Esophagus squamous epithelium (tissue), 5 donors: ENCODE measurements at regions not wholly inside any gene's neighbourhood (a gene's known extent, or its start where the extent isn't known, plus 50 kb on each side); places are given as distances from the start of the nearest gene placed in this dataset.

Source experiments
- DNase-seq: peaks from one replicate; lab custom pipeline; 2025; lab: John Stamatoyannopoulos, UW
- H3K27ac ChIP-seq, 4 donors: fragments of 200-600 bp; sonication (generic); one replicate each; pipeline ENCODE4 v1.5.1; 2016 to 2019; ENCODE audit warnings: mild to moderate bottlenecking in 1 of 4
- H3K27me3 ChIP-seq, 4 donors: fragments of 200-600 bp; sonication (generic); 1 replicate in 3 of 4; 2 replicates in 1 of 4; pipeline versions ENCODE4 v1.5.1 to v1.6.0; 2017 to 2021; ENCODE audit warnings: antibody characterized with exemption in 1 of 4
- H3K36me3 ChIP-seq, 3 donors: fragments of 200-600 bp; sonication (generic); one replicate each; pipeline ENCODE4 v1.5.1; 2016 to 2019
- H3K4me1 ChIP-seq, 3 donors: fragments of 200-600 bp; sonication (generic); one replicate each; pipeline ENCODE4 v1.5.1; 2017 to 2019
- H3K4me3 ChIP-seq, 4 donors: fragments of 200-600 bp; sonication (generic); 1 replicate in 3 of 4; 2 replicates in 1 of 4; pipeline ENCODE4 v1.5.1; 2016 to 2019; ENCODE audit warnings: mild to moderate bottlenecking in 2 of 4, moderate library complexity in 1 of 4
- H3K9me3 ChIP-seq, 3 donors: fragments of 200-600 bp; sonication (generic); one replicate each; pipeline ENCODE4 v1.5.1; 2016 to 2019
- CTCF ChIP-seq, 6 experiments: fragments of 450-650 bp in 4 of 6; fragments of 200-600 bp in 2 of 6; sonication (generic) in 2 of 6; IDR thresholded peaks; one replicate each; pipeline ENCODE4 v1.5.1; 2016 to 2019; ENCODE audit warnings: antibody characterized with exemption in 6 of 6, mild to moderate bottlenecking in 4 of 6, moderate library complexity in 4 of 6
- POLR2A ChIP-seq, 4 donors: fragments of 450-650 bp; IDR thresholded peaks; one replicate each; pipeline ENCODE4 v1.6.1; 2017; ENCODE audit warnings: antibody characterized with exemption in 4 of 4, mild to moderate bottlenecking in 4 of 4, moderate library complexity in 3 of 4
- WGBS, 2 donors: methylation state at CpG; one replicate each; pipeline ENCODE4 v1.1.5; 2018; 5-methylcytosine and 5-hydroxymethylcytosine counted together
- intact Hi-C: fragments of 100-400 bp; cut with DNase I; formaldehyde crosslinking; loops from one replicate; pipeline ENCODE4 v1.15.0; 2022
- donor health status: DM: yes; HTN: yes; CAD: no.

- TF ChIP-seq CTCF (IDR thresholded peaks at IDR 0.05) (no peak), POLR2A (IDR thresholded peaks at IDR 0.05) (no peak)
- DNase-seq, result no peak
- WGBS, 2 donors, result 86 to 87% methylated on average over 8 to 19 of the region's 24 CpGs
- Histone ChIP-seq H3K4me3 (no peak overlapping the region), H3K27ac (no peak overlapping the region), H3K4me1 (peaks cover 0 to 7% (median 0%) of the 10 kb centered on the region in 3 donors), H3K9me3 (no peaks in the 10 kb centered on the region), H3K36me3 (no peaks in the 10 kb centered on the region), H3K27me3 (peaks cover 0 to 7% (median 0%) of the 10 kb centered on the region in 4 donors)
- intact Hi-C loops, result no loop called here
Observed at GRCh38 chr18:75158465-75159237, 50.3 kb downstream of the PTGR3 start.

- Histone ChIP-seq H3K4me1 (peaks cover 0 to 7% (median 0%) of the 10 kb centered on the region in 3 donors), H3K36me3 (no peaks in the 10 kb centered on the region), H3K9me3 (no peaks in the 10 kb centered on the region), H3K27me3 (peaks cover 0 to 7% (median 0%) of the 10 kb centered on the region in 4 donors), H3K4me3 (no peak overlapping the region), H3K27ac (no peak overlapping the region)
- TF ChIP-seq POLR2A (IDR thresholded peaks at IDR 0.05) (no peak), CTCF (IDR thresholded peaks at IDR 0.05) (no peak)
- WGBS, 2 donors, result 93 to 96% methylated on average over 11 to 12 of the region's 12 CpGs
- no peak for DNase-seq
- intact Hi-C loops, result no loop called here
Observed at GRCh38 chr18:75157851-75158250, 51.1 kb downstream of the PTGR3 start.

- H3K9me3 ChIP-seq, result no peaks in the 10 kb centered on the region
- H3K27ac ChIP-seq, result no peak overlapping the region
- peaks cover 0 to 7% (median 0%) of the 10 kb centered on the region in 3 donors for H3K4me1 ChIP-seq
- intact Hi-C loops, result no loop called here
- H3K27me3 ChIP-seq, result peaks cover 0 to 7% (median 0%) of the 10 kb centered on the region in 4 donors
- H3K36me3 ChIP-seq, result no peaks in the 10 kb centered on the region
- DNase-seq, result no peak
- TF ChIP-seq CTCF (IDR thresholded peaks at IDR 0.05) (no peak), POLR2A (IDR thresholded peaks at IDR 0.05) (no peak)
- H3K4me3 ChIP-seq, result no peak overlapping the region
- 84 to 92% methylated on average over 9 of the region's 12 CpGs for WGBS, 2 donors
Observed at GRCh38 chr18:75157381-75157780, 51.6 kb downstream of the PTGR3 start.

- WGBS, 2 donors, result 93 to 100% methylated on average over 2 to 3 of the region's 5 CpGs
- H3K27ac ChIP-seq, result no peak overlapping the region
Observed at GRCh38 chr18:75156831-75157230, 52.1 kb downstream of the PTGR3 start.

More at GRCh38 chr18:75156831-75157230, 52.1 kb downstream of the PTGR3 start:
- Histone ChIP-seq H3K4me3 (no peak overlapping the region), H3K27me3 (peaks cover 0 to 7% (median 0%) of the 10 kb centered on the region in 4 donors), H3K36me3 (no peaks in the 10 kb centered on the region), H3K4me1 (peaks cover 0 to 4% (median 0%) of the 10 kb centered on the region in 3 donors), H3K9me3 (no peaks in the 10 kb centered on the region)
- DNase-seq, result no peak
- TF ChIP-seq POLR2A (IDR thresholded peaks at IDR 0.05) (no peak), CTCF (IDR thresholded peaks at IDR 0.05) (no peak)
- intact Hi-C loops, result no loop called here
